Suprapubic skin (tissue), 3 donors: ENCODE measurements at regions not wholly inside any gene's neighbourhood (a gene's known extent, or its start where the extent isn't known, plus 50 kb on each side); places are given as distances from the start of the nearest gene placed in this dataset.

ENCODE experiments used
- CTCF ChIP-seq, 2 donors: fragments of 200-600 bp in 1 of 2; fragments of 450-650 bp in 1 of 2; sonication (generic) in 1 of 2; IDR thresholded peaks; one replicate each; pipeline ENCODE4 v1.5.1; 2016 to 2019; ENCODE audit warnings: antibody characterized with exemption in 2 of 2, mild to moderate bottlenecking in 1 of 2, moderate library complexity in 1 of 2
- POLR2A ChIP-seq, 2 donors: fragments of 450-650 bp; IDR thresholded peaks; one replicate each; pipeline ENCODE4 v1.6.1; 2017; ENCODE audit warnings: antibody characterized with exemption in 2 of 2, mild to moderate bottlenecking in 2 of 2, moderate library complexity in 2 of 2

GRCh38 chr16:51896013-51896412 is 650.9 kb downstream of the TOX3 start:
- TF ChIP-seq CTCF (IDR thresholded peaks at IDR 0.05) (no peak), POLR2A (IDR thresholded peaks at IDR 0.05) (no peak)
